Inflammatory macrophage (primary cell): ENCODE measurements at regions not wholly inside any gene's neighbourhood (a gene's known extent, or its start where the extent isn't known, plus 50 kb on each side); places are given as distances from the start of the nearest gene placed in this dataset.

ENCODE experiments used
- DNase-seq, 2 donors: peaks; one replicate each; pipeline ENCODE4 v3.0.0-alpha.2; 2020 to 2022

GRCh38 chr13:108437496-108437895, 168.0 kb downstream of the TNFSF13B start:
- DNase-seq, result no peak

GRCh38 chr13:108439556-108439955, 170.0 kb downstream of the TNFSF13B start:
- DNase-seq, result no peak

- DNase-seq, result no peak
These were observed 174.9 kb downstream of the TNFSF13B start for GRCh38 chr13:108444448-108444847.

- no peak for DNase-seq
These were observed 179.4 kb downstream of the TNFSF13B start for GRCh38 chr13:108448891-108449290.

GRCh38 chr13:108451121-108451520, 178.3 kb upstream of the MYO16 start:
- no peak for DNase-seq

- no peak for DNase-seq
These were observed 174.1 kb upstream of the MYO16 start for GRCh38 chr13:108455320-108455719.

- no peak for DNase-seq
These were observed 169.4 kb upstream of the MYO16 start for GRCh38 chr13:108460043-108460442.

GRCh38 chr13:108460746-108461145, 168.7 kb upstream of the MYO16 start:
- DNase-seq, result no peak

- no peak for DNase-seq
These were observed 166.1 kb upstream of the MYO16 start for GRCh38 chr13:108463340-108463739.

- DNase-seq, result no peak
These were observed 158.5 kb upstream of the MYO16 start for GRCh38 chr13:108470921-108471320.

GRCh38 chr13:108475181-108475580, 154.2 kb upstream of the MYO16 start:
- DNase-seq, result no peak

- DNase-seq, result no peak
These were observed 152.0 kb upstream of the MYO16 start for GRCh38 chr13:108477376-108477775.

GRCh38 chr13:108478179-108478578, 151.2 kb upstream of the MYO16 start:
- DNase-seq, result no peak

GRCh38 chr13:108483981-108484380, 145.4 kb upstream of the MYO16 start:
- no peak for DNase-seq

GRCh38 chr13:108486096-108486495, 143.3 kb upstream of the MYO16 start:
- no peak for DNase-seq

GRCh38 chr13:108494991-108495645, 134.3 kb upstream of the MYO16 start:
- no peak for DNase-seq

GRCh38 chr13:108495646-108496361, 133.6 kb upstream of the MYO16 start:
- no peak for DNase-seq

GRCh38 chr13:108496362-108497210, 132.8 kb upstream of the MYO16 start:
- peak in 1 of 2 donors; percentile 3 for DNase-seq

GRCh38 chr13:108500711-108501110, 128.7 kb upstream of the MYO16 start:
- DNase-seq, result no peak

GRCh38 chr13:108508263-108508662, 121.1 kb upstream of the MYO16 start:
- DNase-seq, result peak; percentile 36 to 48

- DNase-seq, result no peak
These were observed 103.6 kb upstream of the MYO16 start for GRCh38 chr13:108525827-108526226.

- DNase-seq, result no peak
These were observed 103.1 kb upstream of the MYO16 start for GRCh38 chr13:108526286-108526685.

- no peak for DNase-seq
These were observed 101.6 kb upstream of the MYO16 start for GRCh38 chr13:108527844-108528243.
